ENCODE measurements at regions not wholly inside any gene's neighbourhood (a gene's known extent, or its start where the extent isn't known, plus 50 kb on each side); places are given as distances from the start of the nearest gene placed in this dataset.

GRCh38 chr17:37844158-37844976, 79.8 kb upstream of the TBC1D3K start:
- TF ChIP-seq NFYB (IDR thresholded peaks at IDR 0.05; ENCODE audit: insufficient read depth, low read depth, low read length) (no peak), ATF3 (IDR thresholded peaks at IDR 0.05; ENCODE audit: borderline replicate concordance, extremely low read depth, low read depth, low read length) (no peak), MXI1 (IDR thresholded peaks at IDR 0.05; ENCODE audit: low read depth, low read length) (no peak), YY1 (IDR thresholded peaks at IDR 0.05; ENCODE audit: low read depth, low read length) (0 out of 2 replicates have a peak, but pooled peaks have one; percentile 46), TAF1 (IDR thresholded peaks at IDR 0.05; ENCODE audit: borderline replicate concordance, low read depth, low read length) (no peak), BRCA1 (IDR thresholded peaks at IDR 0.05; ENCODE audit: low read depth, low read length) (no peak), CEBPB (IDR thresholded peaks at IDR 0.05; ENCODE audit: borderline replicate concordance in 1 of 2, low read depth in 2 of 2, low read length in 2 of 2) (no peak), EP300 (IDR thresholded peaks at IDR 0.05; ENCODE audit: borderline replicate concordance in 1 of 2, control insufficient read depth in 1 of 2, low read depth in 2 of 2, low read length in 2 of 2) (no peak), MEF2B (IDR thresholded peaks at IDR 0.05; ENCODE audit: partially characterized antibody, poor library complexity, severe bottlenecking) (no peak), CHD2 (IDR thresholded peaks at IDR 0.05; ENCODE audit: borderline replicate concordance, low read depth, low read length) (no peak), CTCF (IDR thresholded peaks at IDR 0.05 in 2 of 3, conservative IDR thresholded peaks at IDR 0.05 in 1 of 3; ENCODE audit: control insufficient read depth in 2 of 3, extremely low read depth in 1 of 3, insufficient read depth in 1 of 3, low read depth in 3 of 3, low read length in 3 of 3) (peak; percentile 69 to 90 (median 88)), IKZF1 (conservative IDR thresholded peaks at IDR 0.05) (no peak)

All from GM12878 (cell line).